GM18870 (cell line): ENCODE measurements at regions not wholly inside any gene's neighbourhood (a gene's known extent, or its start where the extent isn't known, plus 50 kb on each side); places are given as distances from the start of the nearest gene placed in this dataset.

Experiments
- ATAC-seq: cut with Tn5 transposase; IDR thresholded peaks from one replicate; pipeline ENCODE4 v1.9.1; 2021; ENCODE audit warnings: moderate library complexity; ENCODE audit not compliant: unreplicated experiment

- no peak for ATAC-seq
Measured at GRCh38 chr14:98114946-98115345, 1157.1 kb downstream of the BCL11B start.

DNA sequence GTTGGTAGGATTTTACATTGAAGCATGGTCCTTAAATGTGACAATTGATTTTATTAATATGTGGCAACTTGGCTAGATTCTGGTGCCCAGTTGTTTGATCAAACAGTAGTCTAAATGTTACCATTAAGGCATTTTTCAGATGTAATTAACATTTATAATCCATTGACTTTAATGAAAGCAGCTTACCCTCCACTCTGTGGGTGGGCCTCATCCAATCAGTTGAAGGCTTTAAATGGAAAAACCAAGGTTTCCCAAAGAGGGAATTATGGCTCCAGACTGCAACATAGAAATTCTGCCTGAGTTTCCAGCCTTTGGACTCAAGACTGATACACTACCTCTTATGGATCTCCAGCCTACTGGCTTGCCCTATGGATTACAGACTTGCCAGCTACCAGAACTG is 1153.2 kb downstream of the BCL11B start:
- no peak for ATAC-seq

GRCh38 chr14:98119739-98120138 is 1152.3 kb downstream of the BCL11B start:
- ATAC-seq: no peak

DNA sequence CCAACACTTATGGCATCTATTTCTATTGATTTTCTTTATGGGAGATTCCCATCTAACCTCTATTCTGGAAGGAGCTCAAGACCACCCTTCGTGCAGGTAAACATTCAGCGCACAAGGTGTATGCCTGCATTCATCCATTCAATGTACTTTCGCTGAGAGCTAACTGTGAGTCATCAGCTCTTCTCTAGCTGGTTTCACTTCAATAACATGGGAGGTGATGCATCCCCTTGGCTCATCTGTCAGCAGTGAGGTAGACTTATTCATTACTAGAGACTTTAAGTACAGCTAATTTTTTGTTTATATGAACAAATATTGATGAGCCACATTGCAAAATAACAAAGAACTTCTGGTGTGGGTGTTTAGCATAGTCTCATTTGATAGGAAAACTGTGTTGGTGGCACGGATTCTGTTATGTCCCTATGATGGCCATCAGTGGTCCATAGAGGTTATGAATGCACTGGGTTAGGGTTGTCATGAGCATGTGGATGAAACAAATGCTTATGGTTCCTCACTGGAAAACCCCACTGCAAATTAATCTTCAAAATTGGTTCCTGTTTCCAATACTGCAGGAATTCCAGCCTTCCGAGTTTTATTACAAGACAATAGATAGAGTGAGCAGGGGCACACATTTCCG is 1151.0 kb downstream of the BCL11B start:
- no peak for ATAC-seq

GRCh38 chr14:98122527-98122926 is 1149.5 kb downstream of the BCL11B start:
- no peak for ATAC-seq

GRCh38 chr14:98130691-98131090 is 1141.3 kb downstream of the BCL11B start:
- no peak for ATAC-seq

DNA sequence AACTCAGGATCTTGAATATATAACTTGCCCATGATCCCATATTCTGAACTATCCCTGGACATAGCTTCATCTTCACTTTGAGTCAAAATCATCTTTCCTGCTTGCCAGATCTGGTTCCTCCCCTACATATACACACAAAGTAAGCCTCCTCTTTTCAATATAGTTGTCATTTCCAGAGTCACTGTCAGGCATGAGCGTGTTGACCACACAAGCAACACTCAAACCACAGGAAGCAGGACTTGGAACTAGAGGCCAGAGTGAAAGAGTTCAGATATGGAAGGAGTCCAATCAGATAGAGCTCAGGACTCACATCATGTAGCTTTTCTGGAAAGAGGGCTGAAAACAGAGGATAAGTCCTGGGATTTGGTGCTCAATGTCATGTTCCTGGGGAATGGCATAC is 1140.6 kb downstream of the BCL11B start:
- ATAC-seq: no peak

- no peak for ATAC-seq
Measured at GRCh38 chr14:98133806-98134205, 1138.2 kb downstream of the BCL11B start.

DNA sequence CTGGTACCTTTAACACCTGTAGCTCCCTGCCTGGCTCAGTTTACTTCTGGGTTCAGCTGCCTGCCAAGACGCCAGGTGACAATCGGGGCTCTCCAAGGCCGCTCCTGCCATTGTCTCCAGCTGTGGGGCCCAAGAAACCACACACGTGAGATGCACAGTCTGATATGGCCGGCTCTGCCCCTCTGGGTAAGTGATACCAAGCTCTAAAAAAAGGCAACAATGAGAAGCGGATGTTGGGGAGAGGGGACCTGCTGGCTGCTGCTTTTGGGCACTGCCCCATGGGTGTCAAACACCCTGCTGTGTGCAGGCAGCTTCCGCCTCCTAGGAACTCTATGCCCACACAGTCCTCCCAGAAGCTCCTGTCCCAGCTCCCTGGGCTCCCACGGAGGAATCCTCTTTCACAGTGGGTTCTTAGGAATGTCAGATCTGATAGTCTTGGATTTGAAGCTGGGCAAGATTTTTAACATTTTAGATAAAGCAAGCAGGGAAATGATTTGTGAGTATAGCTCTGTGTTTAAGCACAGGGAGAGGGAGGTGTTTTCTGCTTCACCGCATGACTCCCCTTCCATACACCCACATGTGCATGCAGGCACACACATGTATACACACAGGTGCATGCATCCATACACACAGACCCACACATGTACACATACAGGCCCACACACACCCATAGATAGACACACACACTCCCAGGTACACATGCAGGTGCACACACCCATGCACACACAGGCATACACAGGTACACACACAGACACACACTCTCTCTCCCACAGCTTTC is 1135.8 kb downstream of the BCL11B start:
- ATAC-seq: no peak

DNA sequence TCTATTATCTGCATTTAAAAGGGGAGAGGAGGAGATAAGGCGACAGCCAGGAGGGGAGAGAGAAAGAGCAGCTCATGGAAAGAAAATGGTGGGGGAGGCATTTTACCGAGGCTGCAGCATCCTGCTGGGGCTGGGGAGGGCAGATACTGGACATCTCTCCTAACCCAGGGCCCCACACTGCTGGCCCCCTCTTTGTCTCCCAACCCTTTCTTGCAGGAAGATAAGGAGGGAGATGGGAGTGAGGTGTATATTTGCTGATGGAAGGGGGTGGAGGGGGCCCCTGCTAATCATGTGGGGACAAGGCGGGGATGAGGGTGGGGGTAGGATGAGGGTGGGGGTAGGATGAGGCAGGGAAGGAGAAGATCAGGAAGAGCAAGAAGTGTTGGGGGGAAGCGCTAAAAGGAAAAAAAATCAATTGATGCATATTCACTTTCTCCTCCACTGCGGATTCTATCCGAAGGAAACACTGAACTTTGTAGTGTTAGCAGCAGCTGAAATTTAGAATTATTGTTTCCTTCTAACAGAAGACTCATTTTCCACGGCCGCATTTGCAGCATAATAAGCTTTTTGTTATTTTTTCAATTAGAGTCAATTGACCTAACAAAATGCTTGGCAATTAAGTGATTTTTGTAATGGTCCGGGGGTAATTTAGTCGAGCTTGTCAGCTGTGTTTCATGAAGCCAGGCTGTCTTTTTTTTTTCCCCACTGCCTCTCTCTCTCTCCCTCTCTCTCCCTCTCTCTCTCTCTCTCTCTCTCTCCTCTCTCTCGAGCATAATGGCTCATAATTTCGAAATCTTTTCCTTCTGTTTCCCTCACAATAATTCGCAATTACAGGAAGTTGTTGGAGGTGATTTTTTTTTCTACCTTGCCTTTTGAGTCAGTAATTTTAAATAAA is 1134.6 kb downstream of the BCL11B start:
- no peak for ATAC-seq

DNA sequence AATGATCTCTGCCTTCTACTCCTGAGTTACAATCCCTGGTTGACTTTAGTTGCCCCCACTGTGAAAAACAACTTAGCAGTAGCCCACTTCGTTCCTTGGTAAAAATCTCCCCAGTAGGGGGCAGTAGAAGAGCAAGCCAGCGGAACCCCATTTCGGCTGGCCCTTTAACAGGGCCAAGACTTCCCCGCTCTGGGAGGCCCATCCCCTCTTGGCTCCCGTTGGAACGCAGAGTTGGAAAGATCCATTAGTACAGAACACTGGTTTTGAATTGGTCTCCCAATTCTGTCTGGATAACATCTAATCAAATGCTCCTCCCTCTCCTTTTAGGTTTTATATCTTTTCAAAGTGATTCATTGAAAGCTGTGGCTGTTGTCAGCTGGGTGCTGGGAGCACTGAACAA is 1133.3 kb downstream of the BCL11B start:
- ATAC-seq: no peak

DNA sequence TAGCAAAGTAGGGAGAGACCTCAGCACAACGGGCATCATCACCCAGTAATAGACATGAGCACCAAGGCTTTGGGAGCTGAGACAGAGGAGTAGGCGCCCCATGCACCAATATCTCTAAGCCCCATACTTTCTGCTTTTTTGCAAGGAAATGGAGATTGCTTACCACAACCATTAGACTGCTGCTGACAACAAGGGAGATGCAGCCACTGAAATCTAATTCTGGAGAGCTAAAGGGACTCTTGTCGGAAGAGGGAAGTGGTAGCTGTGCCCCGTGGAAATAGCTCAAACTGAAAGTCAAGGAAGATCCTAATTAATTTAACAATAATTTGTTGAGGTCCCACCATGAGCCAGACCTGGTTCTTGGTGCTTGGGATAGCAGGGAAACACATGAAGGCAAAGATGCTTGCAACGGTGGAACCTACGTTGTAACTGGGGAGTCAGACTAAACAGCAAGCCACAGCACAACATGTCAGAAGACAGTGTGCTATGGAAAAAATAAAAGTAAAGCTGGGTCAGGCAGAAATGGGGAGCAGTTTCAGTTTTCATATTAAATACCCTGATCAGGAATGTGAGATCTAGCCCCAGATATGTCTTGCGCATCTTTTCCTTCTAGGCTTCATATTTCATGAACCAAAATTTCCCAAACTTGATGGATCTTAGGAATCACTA is 1131.0 kb downstream of the BCL11B start:
- ATAC-seq: no peak

- no peak for ATAC-seq
Measured at GRCh38 chr14:98143566-98143965, 1128.4 kb downstream of the BCL11B start.

- no peak for ATAC-seq
Measured at GRCh38 chr14:98144964-98145363, 1127.0 kb downstream of the BCL11B start.

DNA sequence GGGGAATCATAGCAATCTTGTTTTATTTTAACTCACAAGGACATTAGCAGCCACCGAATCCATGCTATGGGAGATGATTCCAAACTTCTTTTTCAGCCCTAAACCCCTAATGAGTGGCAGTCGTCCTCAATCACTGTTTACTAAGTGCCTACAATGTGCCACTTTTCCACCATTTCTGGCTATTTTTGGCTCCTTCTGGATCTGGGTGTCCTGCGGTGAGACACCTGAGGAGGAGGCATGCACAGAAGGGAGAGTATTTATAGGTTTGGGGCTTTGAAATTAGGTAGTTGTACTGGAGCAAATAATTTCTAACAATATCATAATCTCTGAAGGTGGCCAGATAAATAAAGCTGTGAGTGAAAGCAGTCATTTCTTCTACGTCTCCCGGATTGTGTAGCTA is 1125.6 kb downstream of the BCL11B start:
- no peak for ATAC-seq

- ATAC-seq: no peak
Measured at GRCh38 chr14:98154254-98154653, 1117.7 kb downstream of the BCL11B start.

GRCh38 chr14:98156411-98156810 is 1115.6 kb downstream of the BCL11B start:
- ATAC-seq: no peak

GRCh38 chr14:98160901-98161300 is 1111.1 kb downstream of the BCL11B start:
- ATAC-seq: no peak

DNA sequence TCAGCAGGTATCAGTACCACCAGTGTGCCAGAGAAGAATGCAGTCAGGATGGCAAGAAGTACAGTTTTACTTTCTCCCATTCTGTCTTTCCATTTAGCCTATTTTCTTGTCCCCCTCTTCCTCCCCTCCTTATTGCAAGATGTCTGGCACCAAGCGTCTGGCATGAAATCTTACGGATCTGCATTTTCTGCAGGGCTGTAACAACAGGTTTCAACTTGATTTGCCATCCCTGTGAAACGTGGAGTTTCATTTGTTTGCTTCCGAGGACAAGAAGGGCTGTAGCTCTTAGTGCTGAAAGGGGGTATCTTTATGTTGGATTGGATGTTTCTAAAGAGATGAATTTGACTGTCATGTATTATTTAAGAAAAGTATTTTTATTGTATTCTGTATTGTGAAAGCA is 1110.6 kb downstream of the BCL11B start:
- ATAC-seq: no peak

DNA sequence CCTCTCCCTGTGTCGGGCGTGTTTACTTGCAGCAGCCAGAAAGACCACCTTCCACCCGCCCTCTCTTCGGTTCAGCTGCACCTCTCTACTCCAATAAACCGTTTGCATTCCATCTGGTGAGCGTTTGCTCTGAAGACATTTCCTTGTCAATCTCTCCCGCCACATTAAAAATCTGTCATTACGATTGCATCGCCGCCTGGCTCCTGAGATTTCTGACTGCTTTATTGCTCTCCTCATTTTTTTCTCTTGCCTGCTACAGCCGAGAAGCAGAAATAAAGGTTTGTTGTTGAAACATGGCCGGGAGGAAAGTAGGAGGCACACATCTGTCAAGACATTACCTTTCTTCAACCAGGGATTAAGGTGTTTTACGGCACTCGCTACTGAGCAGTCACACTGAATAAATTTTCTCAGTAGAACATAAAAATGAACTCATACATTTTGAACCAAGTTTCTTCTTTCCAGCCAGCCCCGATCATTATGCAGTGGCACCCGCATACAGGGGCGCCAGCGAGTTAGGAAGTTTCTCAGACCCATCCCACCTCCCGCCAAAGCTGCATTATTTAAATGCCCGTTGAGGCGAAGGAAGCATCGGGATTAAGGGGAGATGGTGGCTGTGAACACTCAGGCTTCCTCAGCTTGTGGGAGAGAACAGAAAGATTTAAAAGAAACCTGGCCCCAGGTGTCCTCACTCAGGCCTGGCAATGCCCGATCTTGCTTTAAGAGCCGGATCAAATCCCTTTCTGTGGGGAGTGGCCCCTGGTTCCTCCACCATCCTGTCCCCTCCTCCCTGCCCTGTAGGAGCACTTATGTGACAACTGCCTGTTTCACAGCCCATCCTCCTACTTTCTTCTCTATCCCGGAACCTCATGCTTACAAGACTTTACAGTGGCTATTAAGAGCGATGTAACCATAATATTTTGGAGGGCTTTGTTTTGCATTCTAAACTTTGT is 1108.9 kb downstream of the BCL11B start:
- no peak for ATAC-seq
